Small intestine (tissue), 7 donors: ENCODE measurements at regions not wholly inside any gene's neighbourhood (a gene's known extent, or its start where the extent isn't known, plus 50 kb on each side); places are given as distances from the start of the nearest gene placed in this dataset.
A peak's percentile ranks its signal among the peaks of the same experiment; 100 is the strongest.

Source experiments
- DNase-seq, 2 donors: peaks; one replicate each; pipeline versions ENCODE4 v3.0.0 to v3.0.0-alpha.2; 2013
- FAIRE-seq: peaks from 2 replicates; lab custom pipeline; 2012; peaks lifted over from hg19 to GRCh38; lab: Jason Lieb, UNC
- H3K27ac ChIP-seq, 3 donors: one replicate each; pipeline ENCODE4 v1.5.1; 2013; ENCODE audit warnings: low read length in 2 of 3, mild to moderate bottlenecking in 2 of 3, control low read depth in 1 of 3, inconsistent platforms in 1 of 3, low read depth in 1 of 3, moderate library complexity in 1 of 3
- H3K27me3 ChIP-seq, 3 donors: one replicate each; pipeline ENCODE4 v1.6.1; 2013; ENCODE audit warnings: low read length in 3 of 3, inconsistent platforms in 1 of 3; ENCODE audit not compliant: control insufficient read depth in 3 of 3, insufficient read depth in 3 of 3
- H3K36me3 ChIP-seq, 3 donors: one replicate each; pipeline ENCODE4 v1.6.1; 2013; ENCODE audit warnings: low read length in 3 of 3, inconsistent platforms in 1 of 3, low read depth in 1 of 3, mild to moderate bottlenecking in 1 of 3, moderate library complexity in 1 of 3; ENCODE audit not compliant: control insufficient read depth in 3 of 3, insufficient read depth in 2 of 3
- H3K4me1 ChIP-seq, 3 donors: one replicate each; pipeline ENCODE4 v1.6.1; 2013; ENCODE audit warnings: low read length in 2 of 3, inconsistent platforms in 1 of 3, low read depth in 1 of 3, mild to moderate bottlenecking in 1 of 3, moderate library complexity in 1 of 3; ENCODE audit not compliant: control insufficient read depth in 3 of 3, insufficient read depth in 2 of 3
- H3K4me3 ChIP-seq, 3 donors: one replicate each; pipeline ENCODE4 v1.5.1; 2013; ENCODE audit warnings: low read length in 3 of 3, control low read depth in 1 of 3, inconsistent platforms in 1 of 3, low read depth in 1 of 3, mild to moderate bottlenecking in 1 of 3, moderate library complexity in 1 of 3
- H3K9me3 ChIP-seq, 2 donors: one replicate each; pipeline ENCODE4 v1.6.1; 2013; ENCODE audit warnings: low read depth in 1 of 2, low read length in 1 of 2; ENCODE audit not compliant: control insufficient read depth in 2 of 2, insufficient read depth in 1 of 2
- WGBS, 3 donors: extraction: QIAGEN DNeasy Blood & Tissue Kit; methylation state at CpG; one replicate each; pipeline ENCODE4 v1.1.7; 2013; 5-methylcytosine and 5-hydroxymethylcytosine counted together
- donor health status: healthy with polysubstance abuse.
- donor health status: control.
- donor health status: control.
- donor health status: Bipolar disorder and iron deficiency.
- donor health status: healthy.

GRCh38 chr20:57008217-57008616 lies 258.2 kb downstream of the BMP7 start:
- Histone ChIP-seq H3K36me3 (no peaks in the 10 kb centered on the region), H3K4me1 (no peaks in the 10 kb centered on the region), H3K27me3 (peaks cover 0 to 11% (median 0%) of the 10 kb centered on the region in 3 donors), H3K27ac (no peak overlapping the region), H3K9me3 (no peaks in the 10 kb centered on the region), H3K4me3 (no peak overlapping the region)
- 17 to 36% (median 19%) methylated on average over 3 of the region's 3 CpGs for WGBS, 3 donors
- no peak for FAIRE-seq
- no peak for DNase-seq

- Histone ChIP-seq H3K27me3 (peaks cover 0 to 11% (median 7%) of the 10 kb centered on the region in 3 donors), H3K36me3 (no peaks in the 10 kb centered on the region), H3K9me3 (no peaks in the 10 kb centered on the region), H3K4me3 (no peak overlapping the region), H3K27ac (no peak overlapping the region), H3K4me1 (no peaks in the 10 kb centered on the region)
- WGBS, 3 donors = 63 to 76% (median 71%) methylated on average over 3 of the region's 3 CpGs
- DNase-seq (no peak), FAIRE-seq (no peak)
Observed at GRCh38 chr20:57009355-57009754, 257.1 kb downstream of the BMP7 start.

GRCh38 chr20:57009775-57010174 lies 256.7 kb downstream of the BMP7 start:
- Histone ChIP-seq H3K27ac (no peak overlapping the region), H3K27me3 (peaks cover 0 to 15% (median 10%) of the 10 kb centered on the region in 3 donors), H3K9me3 (no peaks in the 10 kb centered on the region), H3K4me1 (no peaks in the 10 kb centered on the region), H3K4me3 (no peak overlapping the region), H3K36me3 (no peaks in the 10 kb centered on the region)
- DNase-seq = no peak
- no peak for FAIRE-seq
- WGBS, 3 donors = 69 to 80% (median 76%) methylated on average over 7 of the region's 7 CpGs

GRCh38 chr20:57012691-57013090 lies 253.8 kb downstream of the BMP7 start:
- DNase-seq = no peak
- no peak for FAIRE-seq
- no peaks in the 10 kb centered on the region for H3K4me1 ChIP-seq
- H3K36me3 ChIP-seq = no peaks in the 10 kb centered on the region
- no peak overlapping the region for H3K27ac ChIP-seq
- H3K9me3 ChIP-seq = no peaks in the 10 kb centered on the region
- H3K4me3 ChIP-seq = no peak overlapping the region
- peaks cover 0 to 17% (median 14%) of the 10 kb centered on the region in 3 donors for H3K27me3 ChIP-seq
- WGBS, 3 donors = 79 to 89% (median 88%) methylated on average over 6 of the region's 6 CpGs

- Histone ChIP-seq H3K4me3 (no peak overlapping the region), H3K4me1 (no peaks in the 10 kb centered on the region), H3K36me3 (no peaks in the 10 kb centered on the region), H3K27me3 (peaks cover 0 to 17% (median 14%) of the 10 kb centered on the region in 3 donors), H3K9me3 (no peaks in the 10 kb centered on the region), H3K27ac (no peak overlapping the region)
- no peak for DNase-seq
- WGBS, 3 donors = 59 to 71% (median 65%) methylated on average over 1 of the region's 1 CpG
- no peak for FAIRE-seq
Observed at GRCh38 chr20:57013217-57013616, 253.2 kb downstream of the BMP7 start.

- Histone ChIP-seq H3K4me3 (no peak overlapping the region), H3K9me3 (no peaks in the 10 kb centered on the region), H3K4me1 (no peaks in the 10 kb centered on the region), H3K27ac (no peak overlapping the region), H3K36me3 (no peaks in the 10 kb centered on the region), H3K27me3 (peaks cover 0 to 17% (median 14%) of the 10 kb centered on the region in 3 donors)
- no peak for FAIRE-seq
- WGBS, 3 donors = 2 to 7% (median 7%) methylated on average over 19 of the region's 19 CpGs
- DNase-seq = peak in 1 of 2 donors; percentile 10
Observed at GRCh38 chr20:57013741-57014140, 252.7 kb downstream of the BMP7 start.

- H3K36me3 ChIP-seq = no peaks in the 10 kb centered on the region
- no peak for FAIRE-seq
- WGBS, 3 donors = 41 to 54% (median 50%) methylated on average over 9 of the region's 9 CpGs
Observed at GRCh38 chr20:57020364-57020763, 246.1 kb downstream of the BMP7 start.

GRCh38 chr20:57022306-57022705 lies 244.1 kb downstream of the BMP7 start:
- no peaks in the 10 kb centered on the region for H3K9me3 ChIP-seq
- H3K4me3 ChIP-seq = no peak overlapping the region
- peaks cover 0 to 3% (median 2%) of the 10 kb centered on the region in 3 donors for H3K27me3 ChIP-seq
- no peaks in the 10 kb centered on the region for H3K4me1 ChIP-seq
- no peak overlapping the region for H3K27ac ChIP-seq
- H3K36me3 ChIP-seq = no peaks in the 10 kb centered on the region
- DNase-seq = no peak
- FAIRE-seq = no peak
- WGBS, 3 donors = 26 to 44% (median 28%) methylated on average over 6 of the region's 6 CpGs

More at GRCh38 chr20:57020364-57020763, 246.1 kb downstream of the BMP7 start:
- H3K9me3 ChIP-seq = no peaks in the 10 kb centered on the region
- DNase-seq = no peak
- no peaks in the 10 kb centered on the region for H3K4me1 ChIP-seq
- peaks cover 0 to 6% (median 2%) of the 10 kb centered on the region in 3 donors for H3K27me3 ChIP-seq
- no peak overlapping the region for H3K27ac ChIP-seq
- H3K4me3 ChIP-seq = no peak overlapping the region

- DNase-seq (no peak), FAIRE-seq (no peak)
- H3K9me3 ChIP-seq = no peaks in the 10 kb centered on the region
- H3K36me3 ChIP-seq = no peaks in the 10 kb centered on the region
- H3K27me3 ChIP-seq = peaks cover 0 to 3% (median 0%) of the 10 kb centered on the region in 3 donors
- 78 to 86% (median 85%) methylated on average over 2 of the region's 2 CpGs for WGBS, 3 donors
- H3K27ac ChIP-seq = no peak overlapping the region
- no peaks in the 10 kb centered on the region for H3K4me1 ChIP-seq
- no peak overlapping the region for H3K4me3 ChIP-seq
Observed at GRCh38 chr20:57023007-57023406, 243.4 kb downstream of the BMP7 start.
